ENCODE measurements at regions not wholly inside any gene's neighbourhood (a gene's known extent, or its start where the extent isn't known, plus 50 kb on each side); places are given as distances from the start of the nearest gene placed in this dataset.

DNA sequence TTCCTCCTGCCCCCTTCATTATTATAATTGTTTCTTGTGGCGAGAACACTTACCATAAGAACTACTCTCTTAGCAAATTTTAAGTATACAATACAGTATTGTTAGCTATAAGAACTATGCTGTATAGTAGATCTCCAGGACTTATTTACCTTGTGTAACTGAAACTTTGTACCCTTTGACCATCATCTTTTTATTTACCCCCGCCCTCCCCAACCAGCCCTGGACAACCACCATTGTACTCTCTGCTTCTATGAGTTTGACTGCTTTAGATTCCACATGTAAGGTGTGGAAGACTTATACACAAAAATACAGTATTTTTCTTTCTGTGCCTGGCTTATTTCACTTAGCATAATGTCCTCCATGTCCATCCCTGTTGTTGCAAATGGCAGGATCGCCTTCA is 161.1 kb downstream of the PHF8 start:
- TF ChIP-seq, protein P1, sequence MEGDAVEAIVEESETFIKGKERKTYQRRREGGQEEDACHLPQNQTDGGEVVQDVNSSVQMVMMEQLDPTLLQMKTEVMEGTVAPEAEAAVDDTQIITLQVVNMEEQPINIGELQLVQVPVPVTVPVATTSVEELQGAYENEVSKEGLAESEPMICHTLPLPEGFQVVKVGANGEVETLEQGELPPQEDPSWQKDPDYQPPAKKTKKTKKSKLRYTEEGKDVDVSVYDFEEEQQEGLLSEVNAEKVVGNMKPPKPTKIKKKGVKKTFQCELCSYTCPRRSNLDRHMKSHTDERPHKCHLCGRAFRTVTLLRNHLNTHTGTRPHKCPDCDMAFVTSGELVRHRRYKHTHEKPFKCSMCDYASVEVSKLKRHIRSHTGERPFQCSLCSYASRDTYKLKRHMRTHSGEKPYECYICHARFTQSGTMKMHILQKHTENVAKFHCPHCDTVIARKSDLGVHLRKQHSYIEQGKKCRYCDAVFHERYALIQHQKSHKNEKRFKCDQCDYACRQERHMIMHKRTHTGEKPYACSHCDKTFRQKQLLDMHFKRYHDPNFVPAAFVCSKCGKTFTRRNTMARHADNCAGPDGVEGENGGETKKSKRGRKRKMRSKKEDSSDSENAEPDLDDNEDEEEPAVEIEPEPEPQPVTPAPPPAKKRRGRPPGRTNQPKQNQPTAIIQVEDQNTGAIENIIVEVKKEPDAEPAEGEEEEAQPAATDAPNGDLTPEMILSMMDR (IDR thresholded peaks at IDR 0.05; ENCODE audit: poor library complexity): no peak
- no peak for TF ChIP-seq EZH2 (IDR thresholded peaks at IDR 0.05; ENCODE audit: borderline replicate concordance)
